ENCODE measurements at regions not wholly inside any gene's neighbourhood (a gene's known extent, or its start where the extent isn't known, plus 50 kb on each side); places are given as distances from the start of the nearest gene placed in this dataset.

DNA sequence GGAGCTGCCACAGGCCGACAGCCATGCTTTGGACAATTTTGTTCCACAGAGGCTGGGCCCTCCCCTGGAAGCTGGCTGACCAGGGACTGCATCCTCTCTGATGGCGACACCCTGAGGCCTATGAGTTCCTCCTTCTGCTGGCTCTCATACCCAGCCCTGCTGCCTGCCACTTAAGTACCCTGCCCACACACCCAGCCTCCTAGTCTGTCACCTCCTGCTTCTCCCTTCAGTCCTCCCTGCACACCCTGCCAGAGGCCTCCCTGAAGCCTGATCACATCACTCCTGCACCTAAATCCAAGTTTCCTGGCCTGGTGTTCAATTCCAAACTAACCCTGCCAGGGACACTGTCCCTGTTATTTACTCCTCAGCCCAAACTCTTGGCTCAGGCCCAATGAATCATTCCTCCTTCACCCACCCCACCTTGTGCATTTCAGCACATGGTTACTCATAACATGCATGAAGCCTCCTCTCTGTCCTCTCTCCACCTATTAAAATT is 136.7 kb upstream of the NECTIN1 start:
- ChIA-PET CTCF (ENCODE audit: low intra/inter-chr PET ratio, low total read pairs) (no interaction called here), POLR2A (no interaction called here)
- Histone ChIP-seq H3K9me3 (ENCODE audit: low read length) (no peaks in the 10 kb centered on the region), H3K9ac (ENCODE audit: insufficient read depth, low read depth, low read length) (no peak overlapping the region), H3K27me3 (ENCODE audit: control insufficient read depth in 1 of 2, insufficient read depth in 2 of 2, low read length in 2 of 2) (peaks cover 0 to 36% of the 10 kb centered on the region in 2 experiments; a peak in 2 of 5 replicates), H3K4me1 (ENCODE audit: insufficient read depth, low read length) (no peaks in the 10 kb centered on the region), H3K27ac (ENCODE audit: extremely low read length, insufficient read depth, low read length) (no peak overlapping the region), H3K36me3 (replicated peaks in 1 of 2; ENCODE audit: control insufficient read depth in 1 of 2, insufficient read depth in 2 of 2, low read length in 2 of 2) (no peaks in the 10 kb centered on the region), H3K4me3 (replicated peaks in 1 of 3; ENCODE audit: insufficient read depth in 1 of 3, low read depth in 2 of 3, low read length in 3 of 3) (no peak overlapping the region), H2AFZ (ENCODE audit: low read length) (no peak overlapping the region), H3K79me2 (ENCODE audit: insufficient read depth, low read length) (no peaks in the 10 kb centered on the region), H3K4me2 (ENCODE audit: low read depth, low read length) (no peak overlapping the region), H4K20me1 (ENCODE audit: insufficient read depth, low read length) (no peaks in the 10 kb centered on the region)
- no peak for DNase-seq (ENCODE audit: low spot score)
- no CpG with 5 or more reads among the region's 2 CpGs for WGBS (ENCODE audit: low lambda C conversion rate)
- intact Hi-C loops (cut with micrococcal nuclease; ENCODE audit: unreplicated experiment) (no loop called here), in situ Hi-C loops (cut with HindIII; ENCODE audit: extremely low pct_ligation_motif_present, low pct_unique_long_range_greater_than_20kb) (no loop called here)
- no TSS peak for BruUV-seq (replicated peaks)
- no peak for ATAC-seq
- FAIRE-seq = no peak
- TF ChIP-seq, protein P1, sequence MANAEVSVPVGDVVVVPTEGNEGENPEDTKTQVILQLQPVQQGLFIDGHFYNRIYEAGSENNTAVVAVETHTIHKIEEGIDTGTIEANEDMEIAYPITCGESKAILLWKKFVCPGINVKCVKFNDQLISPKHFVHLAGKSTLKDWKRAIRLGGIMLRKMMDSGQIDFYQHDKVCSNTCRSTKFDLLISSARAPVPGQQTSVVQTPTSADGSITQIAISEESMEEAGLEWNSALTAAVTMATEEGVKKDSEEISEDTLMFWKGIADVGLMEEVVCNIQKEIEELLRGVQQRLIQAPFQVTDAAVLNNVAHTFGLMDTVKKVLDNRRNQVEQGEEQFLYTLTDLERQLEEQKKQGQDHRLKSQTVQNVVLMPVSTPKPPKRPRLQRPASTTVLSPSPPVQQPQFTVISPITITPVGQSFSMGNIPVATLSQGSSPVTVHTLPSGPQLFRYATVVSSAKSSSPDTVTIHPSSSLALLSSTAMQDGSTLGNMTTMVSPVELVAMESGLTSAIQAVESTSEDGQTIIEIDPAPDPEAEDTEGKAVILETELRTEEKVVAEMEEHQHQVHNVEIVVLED (CRISPR knock-in tag; IDR thresholded peaks at IDR 0.05; ENCODE audit: borderline replicate concordance) = no peak
- no peak for TF ChIP-seq TBX3 (IDR thresholded peaks at IDR 0.05; ENCODE audit: borderline replicate concordance)
- TF ChIP-seq GZF1 (CRISPR knock-in tag; IDR thresholded peaks at IDR 0.05) = no peak
- TF ChIP-seq ADNP (CRISPR knock-in tag; IDR thresholded peaks at IDR 0.05) = no peak
- no peak for TF ChIP-seq DMAP1 (CRISPR knock-in tag; IDR thresholded peaks at IDR 0.05)
- TF ChIP-seq ZEB1 (IDR thresholded peaks at IDR 0.05; ENCODE audit: insufficient replicate concordance, low read depth) = no peak
- no peak for TF ChIP-seq FLYWCH1 (CRISPR knock-in tag; IDR thresholded peaks at IDR 0.05)
- no peak for TF ChIP-seq REL (CRISPR knock-in tag; conservative IDR thresholded peaks at IDR 0.05)
- TF ChIP-seq ZNF33A (CRISPR knock-in tag; IDR thresholded peaks at IDR 0.05; ENCODE audit: borderline replicate concordance) = no peak
- no peak for TF ChIP-seq BRCA1 (CRISPR knock-in tag; IDR thresholded peaks at IDR 0.05)
- TF ChIP-seq SP2 (CRISPR knock-in tag; IDR thresholded peaks at IDR 0.05) = no peak
- TF ChIP-seq, protein P2, sequence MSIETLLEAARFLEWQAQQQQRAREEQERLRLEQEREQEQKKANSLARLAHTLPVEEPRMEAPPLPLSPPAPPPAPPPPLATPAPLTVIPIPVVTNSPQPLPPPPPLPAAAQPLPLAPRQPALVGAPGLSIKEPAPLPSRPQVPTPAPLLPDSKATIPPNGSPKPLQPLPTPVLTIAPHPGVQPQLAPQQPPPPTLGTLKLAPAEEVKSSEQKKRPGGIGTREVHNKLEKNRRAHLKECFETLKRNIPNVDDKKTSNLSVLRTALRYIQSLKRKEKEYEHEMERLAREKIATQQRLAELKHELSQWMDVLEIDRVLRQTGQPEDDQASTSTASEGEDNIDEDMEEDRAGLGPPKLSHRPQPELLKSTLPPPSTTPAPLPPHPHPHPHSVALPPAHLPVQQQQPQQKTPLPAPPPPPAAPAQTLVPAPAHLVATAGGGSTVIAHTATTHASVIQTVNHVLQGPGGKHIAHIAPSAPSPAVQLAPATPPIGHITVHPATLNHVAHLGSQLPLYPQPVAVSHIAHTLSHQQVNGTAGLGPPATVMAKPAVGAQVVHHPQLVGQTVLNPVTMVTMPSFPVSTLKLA (IDR thresholded peaks at IDR 0.05) = no peak
- TF ChIP-seq, protein P3, sequence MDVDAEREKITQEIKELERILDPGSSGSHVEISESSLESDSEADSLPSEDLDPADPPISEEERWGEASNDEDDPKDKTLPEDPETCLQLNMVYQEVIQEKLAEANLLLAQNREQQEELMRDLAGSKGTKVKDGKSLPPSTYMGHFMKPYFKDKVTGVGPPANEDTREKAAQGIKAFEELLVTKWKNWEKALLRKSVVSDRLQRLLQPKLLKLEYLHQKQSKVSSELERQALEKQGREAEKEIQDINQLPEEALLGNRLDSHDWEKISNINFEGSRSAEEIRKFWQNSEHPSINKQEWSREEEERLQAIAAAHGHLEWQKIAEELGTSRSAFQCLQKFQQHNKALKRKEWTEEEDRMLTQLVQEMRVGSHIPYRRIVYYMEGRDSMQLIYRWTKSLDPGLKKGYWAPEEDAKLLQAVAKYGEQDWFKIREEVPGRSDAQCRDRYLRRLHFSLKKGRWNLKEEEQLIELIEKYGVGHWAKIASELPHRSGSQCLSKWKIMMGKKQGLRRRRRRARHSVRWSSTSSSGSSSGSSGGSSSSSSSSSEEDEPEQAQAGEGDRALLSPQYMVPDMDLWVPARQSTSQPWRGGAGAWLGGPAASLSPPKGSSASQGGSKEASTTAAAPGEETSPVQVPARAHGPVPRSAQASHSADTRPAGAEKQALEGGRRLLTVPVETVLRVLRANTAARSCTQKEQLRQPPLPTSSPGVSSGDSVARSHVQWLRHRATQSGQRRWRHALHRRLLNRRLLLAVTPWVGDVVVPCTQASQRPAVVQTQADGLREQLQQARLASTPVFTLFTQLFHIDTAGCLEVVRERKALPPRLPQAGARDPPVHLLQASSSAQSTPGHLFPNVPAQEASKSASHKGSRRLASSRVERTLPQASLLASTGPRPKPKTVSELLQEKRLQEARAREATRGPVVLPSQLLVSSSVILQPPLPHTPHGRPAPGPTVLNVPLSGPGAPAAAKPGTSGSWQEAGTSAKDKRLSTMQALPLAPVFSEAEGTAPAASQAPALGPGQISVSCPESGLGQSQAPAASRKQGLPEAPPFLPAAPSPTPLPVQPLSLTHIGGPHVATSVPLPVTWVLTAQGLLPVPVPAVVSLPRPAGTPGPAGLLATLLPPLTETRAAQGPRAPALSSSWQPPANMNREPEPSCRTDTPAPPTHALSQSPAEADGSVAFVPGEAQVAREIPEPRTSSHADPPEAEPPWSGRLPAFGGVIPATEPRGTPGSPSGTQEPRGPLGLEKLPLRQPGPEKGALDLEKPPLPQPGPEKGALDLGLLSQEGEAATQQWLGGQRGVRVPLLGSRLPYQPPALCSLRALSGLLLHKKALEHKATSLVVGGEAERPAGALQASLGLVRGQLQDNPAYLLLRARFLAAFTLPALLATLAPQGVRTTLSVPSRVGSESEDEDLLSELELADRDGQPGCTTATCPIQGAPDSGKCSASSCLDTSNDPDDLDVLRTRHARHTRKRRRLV (CRISPR knock-in tag; IDR thresholded peaks at IDR 0.05) = no peak
- TF ChIP-seq, protein P4, sequence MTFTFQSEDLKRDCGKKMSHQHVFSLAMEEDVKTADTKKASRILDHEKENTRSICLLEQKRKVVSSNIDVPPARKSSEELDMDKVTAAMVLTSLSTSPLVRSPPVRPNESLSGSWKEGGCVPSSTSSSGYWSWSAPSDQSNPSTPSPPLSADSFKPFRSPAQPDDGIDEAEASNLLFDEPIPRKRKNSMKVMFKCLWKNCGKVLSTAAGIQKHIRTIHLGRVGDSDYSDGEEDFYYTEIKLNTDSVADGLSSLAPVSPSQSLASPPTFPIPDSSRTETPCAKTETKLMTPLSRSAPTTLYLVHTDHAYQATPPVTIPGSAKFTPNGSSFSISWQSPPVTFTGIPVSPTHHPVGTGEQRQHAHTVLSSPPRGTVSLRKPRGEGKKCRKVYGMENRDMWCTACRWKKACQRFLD (CRISPR knock-in tag; IDR thresholded peaks at IDR 0.05; ENCODE audit: borderline replicate concordance) = no peak
- TF ChIP-seq, protein P5, sequence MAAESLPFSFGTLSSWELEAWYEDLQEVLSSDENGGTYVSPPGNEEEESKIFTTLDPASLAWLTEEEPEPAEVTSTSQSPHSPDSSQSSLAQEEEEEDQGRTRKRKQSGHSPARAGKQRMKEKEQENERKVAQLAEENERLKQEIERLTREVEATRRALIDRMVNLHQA (CRISPR knock-in tag; IDR thresholded peaks at IDR 0.05) = no peak
- TF ChIP-seq ZNF138 (CRISPR knock-in tag; IDR thresholded peaks at IDR 0.05; ENCODE audit: low read depth) = no peak

Measured in HepG2 (cell line).